NK-92 treated with Interleukin-12 subunit alpha and Interleukin-12 subunit beta, amount 100 ng/mL, for 24 hours (cell line): ENCODE measurements at regions not wholly inside any gene's neighbourhood (a gene's known extent, or its start where the extent isn't known, plus 50 kb on each side); places are given as distances from the start of the nearest gene placed in this dataset.

ENCODE experiments used
- DNase-seq: peaks from one replicate; lab custom pipeline; 2025; lab: John Stamatoyannopoulos, UW

DNA sequence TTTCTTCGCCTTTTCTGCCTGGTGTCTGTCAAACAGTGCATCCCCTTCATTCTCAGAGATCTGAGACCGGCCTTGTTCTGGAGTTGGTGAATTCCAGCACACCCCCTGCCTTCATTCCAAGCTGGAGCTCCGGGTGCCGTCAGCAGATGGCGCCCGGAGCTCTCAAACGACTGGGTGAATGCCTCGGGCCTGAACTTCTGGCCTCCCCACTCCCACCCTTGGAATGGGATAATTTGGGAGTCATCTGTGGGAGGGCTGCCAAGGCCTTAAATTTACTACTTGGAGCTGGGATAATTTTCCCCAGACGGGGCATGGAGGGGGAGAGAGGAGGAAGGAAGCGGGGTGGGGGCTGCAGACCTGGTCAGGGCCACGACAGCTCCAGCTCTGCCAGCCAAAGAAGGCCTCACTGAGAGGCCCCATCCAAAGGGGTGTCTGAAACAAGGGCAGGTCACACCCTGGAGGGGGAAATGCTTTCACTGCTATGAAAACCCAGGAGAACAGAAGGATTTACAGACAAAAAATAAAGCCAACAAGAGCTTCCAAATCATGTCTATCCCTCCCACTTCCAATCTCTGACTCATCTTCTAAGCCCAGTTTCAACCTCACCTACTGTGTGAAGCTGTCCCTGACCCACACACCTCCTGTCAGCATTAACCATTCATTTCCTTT, 187.9 kb downstream of the OPA1 start:
- DNase-seq = no peak

DNA sequence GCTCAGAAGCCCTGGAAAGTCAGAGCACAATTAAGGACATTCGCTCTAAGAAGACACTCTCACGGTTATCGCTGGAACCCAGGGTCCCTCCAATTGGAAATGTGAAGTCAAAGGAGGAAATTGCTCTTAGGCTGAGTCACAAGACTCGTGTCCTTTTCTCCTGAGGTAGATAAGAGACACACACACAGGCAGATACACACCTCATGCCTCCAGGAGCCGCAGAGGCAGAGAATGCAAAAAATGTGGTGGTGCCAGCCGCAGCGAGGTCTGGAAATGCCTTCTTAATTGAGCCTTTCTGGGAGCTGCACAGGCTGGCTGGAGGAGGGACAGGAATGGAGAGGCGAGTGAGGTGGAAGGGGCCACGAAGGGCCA, 189.3 kb downstream of the OPA1 start:
- no peak for DNase-seq

DNA sequence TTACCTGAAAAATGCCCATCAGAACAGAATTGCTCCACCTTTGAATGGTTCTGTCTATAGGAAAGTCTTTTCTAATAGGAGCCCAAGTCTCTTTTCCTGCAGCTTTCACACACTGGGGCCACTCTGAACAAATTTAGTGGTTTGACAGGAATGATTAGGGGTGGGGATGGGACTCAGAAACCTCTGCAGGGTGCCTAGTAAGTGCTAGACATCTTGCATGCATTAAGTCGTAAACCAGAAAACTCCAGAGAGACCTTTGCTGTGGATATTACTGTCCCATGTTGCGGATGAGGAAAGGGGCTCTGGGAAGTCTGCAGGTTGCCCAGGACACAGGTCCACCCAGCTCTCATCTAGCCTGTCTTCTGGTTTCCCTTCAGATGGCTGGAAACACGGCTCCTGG, 189.7 kb downstream of the OPA1 start:
- no peak for DNase-seq

DNA sequence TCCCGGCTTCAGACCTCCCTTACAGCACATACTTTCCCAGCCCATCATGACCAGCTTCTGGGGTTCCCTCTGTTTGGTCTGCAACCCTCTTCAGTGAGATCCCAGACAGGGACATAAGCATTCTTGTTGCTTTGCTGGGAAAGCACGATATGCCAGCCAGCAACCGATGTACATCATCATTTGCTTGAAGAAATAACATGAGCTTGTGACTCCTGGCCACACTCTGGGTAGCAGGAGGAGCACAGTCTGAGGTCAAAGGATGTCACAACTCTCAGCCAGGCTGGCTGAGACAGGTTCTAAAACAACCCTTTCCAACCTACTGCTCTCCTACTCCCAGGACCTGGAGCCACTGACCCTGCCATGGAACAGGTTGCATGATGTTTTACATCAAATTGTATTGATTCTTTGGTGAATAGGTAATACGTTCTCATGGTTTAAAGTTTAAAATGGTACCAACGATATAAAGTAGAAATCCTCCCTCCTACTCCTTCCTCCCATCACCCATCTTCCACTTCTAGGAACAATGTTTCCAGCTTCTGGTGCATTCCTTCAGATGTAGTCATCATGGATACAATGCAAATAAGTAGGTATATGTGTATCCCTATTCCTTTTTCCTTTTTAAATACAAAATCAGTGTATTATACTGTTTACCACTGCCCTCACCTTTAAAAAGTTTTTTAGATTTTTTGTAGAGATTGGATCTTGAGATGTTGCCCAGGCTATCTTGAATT, 190.3 kb downstream of the OPA1 start:
- DNase-seq = no peak

DNA sequence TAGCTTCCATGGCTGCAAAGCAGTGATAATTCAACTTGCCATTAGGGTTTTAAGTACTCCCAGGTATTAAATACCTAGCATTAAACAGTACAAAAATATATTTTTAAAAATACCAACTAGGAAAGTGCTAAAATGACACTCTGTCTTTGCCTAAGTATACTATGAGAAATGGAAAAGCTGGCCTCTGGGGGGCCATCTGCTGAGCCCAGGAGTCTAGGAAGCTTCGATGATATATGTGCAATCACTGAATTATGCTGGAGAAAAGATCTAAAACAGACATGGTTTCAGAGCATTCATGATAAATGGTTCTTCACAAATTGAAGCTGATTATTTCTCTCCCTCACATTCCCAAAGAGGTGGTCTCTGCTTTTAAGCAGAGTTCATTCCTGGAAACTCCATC, 191.8 kb downstream of the OPA1 start:
- DNase-seq = no peak

DNA sequence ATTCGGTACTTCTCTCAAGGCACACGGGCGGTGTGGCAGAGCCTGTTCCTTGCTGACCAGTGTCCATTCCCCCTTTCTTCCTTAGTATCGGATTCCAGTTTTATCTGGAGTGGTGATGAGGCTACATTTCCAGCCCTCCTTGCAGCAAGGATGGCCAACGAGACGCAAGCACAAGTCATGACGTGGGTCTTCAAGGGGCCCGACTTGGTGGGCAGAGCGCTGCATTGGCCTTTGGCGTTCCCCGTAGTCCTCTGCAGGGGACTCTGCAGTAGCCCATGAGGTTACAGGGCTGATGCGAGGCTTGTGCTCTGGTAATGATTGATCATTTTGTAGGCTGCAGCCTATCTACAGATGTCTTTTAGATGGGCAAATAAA, 194.5 kb downstream of the OPA1 start:
- DNase-seq = no peak

DNA sequence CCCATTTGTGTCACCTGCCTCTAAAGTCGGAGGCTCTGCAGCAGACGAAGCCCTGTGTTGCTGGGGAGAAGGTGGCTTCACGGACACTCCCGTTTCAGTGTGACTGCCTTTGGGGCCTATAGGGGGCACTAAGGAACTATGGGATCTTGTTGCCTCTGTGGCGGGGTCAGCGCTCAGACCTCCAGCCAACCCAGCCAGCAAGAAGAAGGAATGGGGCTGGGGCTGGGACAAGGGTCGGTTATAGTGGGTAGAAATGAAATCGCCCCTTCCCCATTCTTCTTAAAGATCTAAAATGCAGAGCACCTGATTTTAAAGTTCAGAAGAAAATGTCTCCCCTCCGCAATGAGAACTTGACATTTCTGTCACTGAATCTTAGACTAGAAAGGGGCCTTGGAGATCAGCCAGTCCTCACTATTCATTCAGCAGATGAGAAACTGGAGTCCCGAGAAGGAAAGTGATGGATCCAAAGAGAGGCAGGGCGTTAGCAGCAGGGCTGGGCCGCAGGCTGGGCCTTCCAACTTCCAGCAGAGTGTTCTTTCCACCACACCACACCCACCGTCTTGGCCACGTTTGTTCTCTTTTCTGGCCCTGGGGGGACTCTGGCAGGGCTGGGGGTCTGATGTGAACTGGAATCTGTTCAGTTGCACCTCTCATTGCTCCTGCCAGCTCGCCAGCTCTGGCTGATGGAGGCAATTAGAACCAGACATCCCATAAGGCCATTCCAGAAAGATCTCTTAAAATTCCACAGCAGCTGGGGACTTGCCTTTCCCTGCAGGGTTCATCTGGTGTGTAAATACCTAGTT, 195.4 kb downstream of the OPA1 start:
- no peak for DNase-seq

DNA sequence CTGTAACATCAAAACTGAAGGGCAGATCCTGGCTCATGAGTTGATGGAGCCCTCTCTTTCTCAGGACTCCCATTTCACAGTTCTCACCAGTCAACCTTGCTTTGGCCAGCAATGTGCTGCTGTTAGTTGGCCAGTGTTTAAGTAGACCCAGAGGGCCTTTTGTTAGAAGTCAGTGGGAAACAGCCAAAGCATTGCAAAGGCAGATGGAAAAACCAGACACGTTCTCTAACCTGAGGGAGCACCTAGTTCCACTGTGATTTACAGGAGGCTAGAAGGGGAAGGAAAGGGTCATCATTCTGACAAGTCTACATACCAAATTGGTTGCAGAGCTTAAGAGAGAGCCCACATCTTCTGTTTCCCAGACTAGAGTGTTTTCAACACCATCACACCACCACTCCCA, 196.4 kb downstream of the OPA1 start:
- no peak for DNase-seq

DNA sequence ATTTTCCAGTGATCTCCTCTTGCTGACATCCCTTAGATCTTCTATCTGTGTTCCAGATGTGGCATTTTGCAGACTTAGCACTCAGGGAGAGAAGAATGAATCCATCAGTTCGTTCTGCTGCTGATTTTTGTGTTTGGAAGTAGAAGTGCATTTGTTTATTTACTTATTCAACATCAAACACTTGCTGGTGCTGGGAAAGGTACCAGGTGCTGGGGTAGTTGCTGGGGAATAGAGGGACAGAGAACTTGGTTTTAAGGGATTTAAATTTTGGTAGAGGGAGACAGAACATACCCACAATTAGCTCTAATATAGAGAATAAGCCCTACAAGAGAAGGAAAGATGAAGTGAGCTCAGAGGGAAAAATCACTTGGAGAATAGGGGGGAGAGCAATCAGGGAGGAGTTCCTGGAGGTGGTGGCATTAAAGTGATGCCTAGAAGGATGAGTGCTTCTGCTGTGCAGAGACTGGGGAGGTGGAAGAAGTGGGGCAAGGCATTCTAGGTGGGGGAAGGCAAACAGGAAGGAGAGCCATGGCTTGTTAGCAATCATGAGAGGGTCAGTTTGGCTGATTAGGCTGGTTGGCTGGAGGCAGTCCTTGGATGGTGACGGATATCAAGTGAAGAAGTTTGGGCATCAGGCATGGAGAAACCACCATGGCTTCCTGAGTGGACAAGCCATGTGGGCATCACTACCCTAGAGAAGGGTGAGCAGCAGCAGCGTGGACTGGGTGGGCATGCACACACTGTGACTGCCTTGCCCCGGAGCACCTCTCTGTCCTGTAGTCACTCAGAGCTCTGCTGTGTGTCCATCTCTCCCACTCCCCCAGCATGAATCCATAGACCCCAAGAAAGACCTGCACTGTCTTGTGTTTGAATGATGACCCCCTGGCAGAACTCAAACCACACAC, 197.3 kb downstream of the OPA1 start:
- DNase-seq = no peak

DNA sequence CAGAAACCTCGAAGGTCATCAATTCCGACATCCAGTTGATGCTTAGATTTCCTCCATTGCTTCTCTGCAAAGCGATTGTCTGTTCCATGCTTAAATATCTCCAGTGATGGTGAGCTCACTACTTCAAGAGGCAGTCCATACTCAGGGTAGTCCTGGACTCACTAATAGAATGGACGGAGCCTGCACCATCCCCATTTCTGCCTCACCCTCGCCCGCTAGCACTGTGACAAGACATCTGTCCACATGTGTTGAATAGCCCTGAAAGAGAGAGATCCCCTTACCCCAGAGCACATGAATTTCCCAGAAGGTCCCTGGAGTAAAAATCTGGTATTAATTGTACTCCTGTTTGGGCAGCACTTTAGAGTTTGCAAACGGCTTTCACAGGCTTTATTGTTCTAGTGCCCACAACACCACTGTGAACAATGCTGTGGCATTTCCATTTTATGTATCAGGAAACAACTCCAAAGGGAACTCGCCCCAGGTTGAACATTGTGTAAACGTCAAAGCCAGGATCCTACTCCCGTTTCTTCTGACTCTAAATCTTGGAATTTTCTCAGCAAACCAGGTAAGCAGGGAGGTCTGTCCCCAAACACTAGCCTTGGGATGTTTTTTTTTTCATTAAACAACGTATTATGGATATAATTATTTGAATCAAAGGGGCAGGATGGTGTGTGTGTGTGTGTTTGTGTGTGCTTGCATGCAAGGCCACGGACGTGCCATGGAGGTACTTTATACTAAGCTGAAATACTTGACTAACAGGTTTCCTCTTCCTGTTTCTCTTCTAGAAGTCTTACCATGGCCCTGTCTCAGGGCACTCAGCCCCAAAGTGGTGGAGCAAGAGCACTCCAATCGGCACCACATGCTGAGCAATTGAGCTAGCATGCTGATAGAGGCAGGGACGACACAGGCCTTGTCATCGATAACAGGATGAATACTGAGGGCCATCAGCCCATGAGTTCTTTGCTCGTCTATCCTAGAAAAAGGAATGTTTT, 198.3 kb downstream of the OPA1 start:
- no peak for DNase-seq

DNA sequence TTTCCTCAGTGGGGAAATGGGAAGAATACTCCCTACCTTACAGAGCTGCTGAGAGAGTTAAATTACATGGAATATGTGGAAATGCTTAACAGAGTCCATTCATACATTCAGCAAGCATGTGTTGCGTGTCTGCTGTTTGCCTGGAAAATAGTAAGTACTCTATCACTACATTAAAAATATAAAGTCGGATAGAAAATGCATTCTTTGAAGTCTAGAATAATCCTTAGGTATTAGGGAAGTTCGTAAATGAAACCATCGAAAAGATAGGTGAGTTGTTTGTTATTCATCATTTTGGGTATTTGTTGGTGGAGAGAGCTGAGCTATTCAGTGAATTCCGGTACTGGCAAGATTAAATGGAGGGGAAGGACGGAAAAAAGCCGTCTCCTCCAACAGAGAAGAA, 200.1 kb downstream of the OPA1 start:
- DNase-seq = no peak

DNA sequence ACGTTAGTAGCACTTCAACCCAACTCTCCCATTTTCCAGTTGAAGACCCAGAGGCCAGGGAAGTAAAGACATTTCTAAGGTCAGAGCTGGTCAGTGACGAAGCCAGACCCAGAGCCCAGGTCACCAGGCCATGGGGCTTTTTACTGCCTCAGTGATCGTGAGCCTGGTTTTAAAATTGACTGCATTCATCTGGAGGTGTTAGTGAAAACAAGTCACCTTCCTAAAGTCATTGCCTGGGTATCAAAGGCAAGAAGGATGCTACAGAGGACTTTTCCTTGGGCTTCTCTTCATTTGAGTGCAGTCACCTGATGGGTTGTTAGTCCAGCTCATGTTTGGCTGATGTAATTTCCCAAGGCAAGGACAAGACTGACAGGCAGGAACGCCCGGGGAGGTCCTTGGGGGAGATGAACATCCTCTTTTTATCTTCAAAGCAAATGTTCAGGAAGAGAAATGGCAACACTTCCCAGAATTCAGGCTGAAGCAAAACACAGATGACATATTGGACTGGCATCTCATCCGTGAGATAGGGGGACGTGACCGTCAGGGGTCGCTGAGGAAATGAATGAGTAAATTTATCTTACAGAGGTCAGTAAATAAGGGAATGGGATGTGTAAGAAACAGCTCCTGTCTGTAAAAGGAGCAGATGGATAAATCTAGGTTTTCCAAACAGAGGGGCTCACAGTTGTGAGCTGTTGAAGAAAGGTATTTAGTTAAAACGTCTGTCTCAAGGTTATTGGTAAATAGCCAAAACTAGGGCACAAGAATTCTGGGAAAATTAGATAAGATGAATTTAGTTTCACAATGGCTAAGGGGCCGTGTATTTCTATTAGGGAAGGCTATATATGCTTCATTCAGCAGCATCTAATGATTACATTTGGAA, 201.2 kb downstream of the OPA1 start:
- DNase-seq = no peak

DNA sequence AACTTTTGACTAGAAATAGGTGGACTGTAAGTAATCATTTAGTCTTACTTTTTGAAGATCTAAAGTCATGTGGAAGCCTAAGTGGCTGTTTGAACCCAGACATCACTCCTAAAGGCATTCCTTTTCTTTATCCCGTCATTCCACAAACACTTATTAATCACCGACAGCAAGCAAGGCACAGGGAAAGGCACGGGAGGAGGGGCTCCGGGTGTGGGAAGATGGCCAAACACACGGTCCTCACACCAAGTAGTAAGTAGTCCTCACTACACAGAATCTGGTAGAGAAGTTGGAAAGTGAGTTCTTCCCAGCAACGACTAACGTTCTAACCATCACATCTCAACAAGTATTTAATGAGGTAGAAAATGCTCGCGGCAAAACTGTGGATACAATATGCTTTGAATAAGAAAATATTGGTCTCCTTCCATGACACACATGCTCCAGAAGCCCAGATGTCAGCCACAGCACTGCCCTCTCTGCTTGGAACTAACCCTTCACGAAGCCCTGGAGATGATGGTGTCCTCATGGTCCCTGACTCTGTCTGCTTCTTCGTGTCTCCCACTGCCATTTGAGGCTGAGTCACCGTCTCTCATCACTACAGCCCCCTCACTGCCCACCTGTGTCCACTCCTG, 202.2 kb downstream of the OPA1 start:
- DNase-seq = no peak

DNA sequence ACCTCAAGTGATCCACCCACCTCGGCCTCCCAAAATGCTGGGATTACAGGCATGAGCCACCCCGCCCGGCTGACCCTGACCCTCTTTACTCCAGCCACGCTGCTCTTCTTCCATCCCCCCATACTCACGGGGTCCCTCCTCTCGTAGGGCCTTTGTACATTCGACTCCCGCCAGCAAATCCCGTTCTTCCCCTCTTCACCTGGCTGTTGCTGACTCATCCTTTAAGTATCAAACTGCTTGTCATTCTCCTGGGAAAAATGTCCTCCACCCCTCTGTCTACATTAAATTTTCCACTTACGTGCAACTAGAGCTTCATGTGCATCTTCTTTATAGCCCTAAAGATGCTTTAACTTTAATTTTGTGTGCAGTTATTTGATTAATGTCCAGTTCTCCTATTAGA, 203.1 kb downstream of the OPA1 start:
- DNase-seq = no peak

DNA sequence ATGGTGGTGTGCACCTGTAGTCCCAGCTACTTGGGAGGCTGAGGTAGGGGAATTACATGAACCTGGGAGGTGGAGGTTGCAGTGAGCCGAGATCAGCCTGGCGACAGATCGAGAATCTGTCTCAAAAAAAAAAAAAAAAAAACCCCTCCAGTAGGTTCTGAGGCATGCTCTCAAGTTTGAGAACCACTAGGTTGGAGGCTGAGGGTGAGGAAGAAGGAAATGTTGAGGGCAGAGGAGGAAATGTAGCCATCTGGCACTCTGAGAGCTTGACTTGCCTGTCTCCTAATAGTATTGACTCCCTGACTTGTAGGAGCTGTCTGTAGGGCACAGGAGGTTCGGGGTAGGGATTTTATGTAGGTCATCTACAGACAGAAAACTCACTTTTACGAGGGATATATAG, 204.6 kb downstream of the OPA1 start:
- no peak for DNase-seq

DNA sequence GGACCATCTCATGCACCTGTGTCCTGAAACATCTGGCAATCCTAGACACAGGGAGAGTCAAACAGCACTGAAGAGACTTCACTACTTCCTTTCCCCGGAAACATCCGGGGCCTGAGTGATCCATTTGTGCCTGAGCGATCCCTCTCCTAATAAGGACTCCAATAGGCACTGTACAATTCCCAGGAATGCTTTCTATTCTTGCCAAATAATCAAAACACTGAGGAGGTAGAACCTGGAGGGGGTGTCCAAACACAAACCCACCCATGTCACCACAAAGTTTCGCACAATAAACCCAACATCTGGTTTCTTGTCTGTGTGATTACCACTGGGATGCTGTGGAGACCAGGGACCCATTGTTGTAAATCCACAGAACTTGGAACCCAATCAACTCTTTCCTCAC, 205.0 kb downstream of the OPA1 start:
- no peak for DNase-seq

DNA sequence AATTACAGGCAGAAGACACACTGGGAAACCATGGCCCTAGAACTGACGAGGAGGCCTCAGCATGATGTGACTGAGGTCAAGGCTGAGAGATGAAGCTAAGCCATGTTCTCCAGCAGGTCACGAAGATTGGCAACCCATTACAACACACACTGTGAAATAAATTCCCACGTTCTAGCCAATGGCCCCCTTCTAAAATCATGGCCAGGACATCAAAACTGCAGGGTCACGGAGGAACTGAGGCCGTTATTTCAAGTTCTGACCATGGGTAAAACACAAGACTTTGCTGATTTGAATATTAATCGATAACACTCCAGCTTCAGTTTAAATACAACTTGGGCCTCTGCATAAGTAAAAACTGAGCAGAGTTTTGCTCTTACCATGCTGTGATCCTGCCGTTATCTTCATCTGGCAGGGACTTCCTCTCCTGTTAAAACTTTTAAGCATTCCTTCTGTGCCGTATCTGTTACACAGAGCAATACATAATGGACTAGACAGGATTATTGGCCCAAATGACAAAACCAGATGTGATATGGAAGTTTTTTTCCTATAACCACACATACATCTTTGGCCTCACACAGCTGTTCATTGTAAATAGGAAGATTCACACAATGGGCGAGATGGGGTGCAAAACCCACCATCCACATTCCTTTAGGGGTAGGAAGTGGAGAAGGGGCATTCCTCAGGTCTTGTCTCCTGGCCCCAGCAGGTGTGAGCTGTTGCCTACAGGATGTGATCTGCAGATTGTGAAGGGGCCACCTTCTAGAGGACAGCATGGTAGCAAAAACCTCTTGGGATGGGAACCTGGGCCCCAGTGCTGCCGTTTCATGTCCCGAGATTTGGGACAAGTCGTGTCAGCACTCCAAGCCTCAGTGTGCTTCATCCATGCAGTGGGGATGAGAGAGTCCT, 207.4 kb downstream of the OPA1 start:
- DNase-seq = no peak

DNA sequence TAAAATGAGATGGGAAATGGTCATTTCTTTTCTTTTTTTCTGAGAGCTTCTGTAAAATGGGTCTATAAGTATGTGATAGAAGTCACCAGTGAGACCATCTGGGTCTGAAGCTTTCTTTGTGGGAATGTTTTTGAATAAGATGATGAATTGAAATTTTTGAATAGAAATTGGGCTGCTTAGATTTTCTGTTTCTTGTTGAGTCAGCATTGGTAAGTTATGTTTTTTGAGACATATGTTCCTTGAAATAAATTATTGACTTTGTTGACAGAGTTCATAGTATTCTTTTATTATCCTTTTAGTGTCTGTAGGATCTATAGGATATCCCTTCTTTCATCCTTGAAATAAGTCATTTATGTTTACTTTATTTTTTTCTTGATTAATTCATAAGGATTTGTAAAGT, 208.1 kb downstream of the OPA1 start:
- DNase-seq = no peak
